AG10803 (cell line): ENCODE measurements at regions not wholly inside any gene's neighbourhood (a gene's known extent, or its start where the extent isn't known, plus 50 kb on each side); places are given as distances from the start of the nearest gene placed in this dataset.

Experiments
- DNase-seq: peaks from one replicate; pipeline ENCODE4 v3.0.0; 2010; ENCODE audit warnings: low read depth
- H3K4me3 ChIP-seq: 2 replicates; pipeline ENCODE4 v1.5.1; 2011; ENCODE audit warnings: mild to moderate bottlenecking, low read length, control low read depth
- TF ChIP-seq, protein P1 (sequence below): conservative IDR thresholded peaks from 2 replicates; pipeline ENCODE4 v1.5.1; 2011; ENCODE audit warnings: mild to moderate bottlenecking, low read length, control low read depth, inconsistent platforms

DNA sequence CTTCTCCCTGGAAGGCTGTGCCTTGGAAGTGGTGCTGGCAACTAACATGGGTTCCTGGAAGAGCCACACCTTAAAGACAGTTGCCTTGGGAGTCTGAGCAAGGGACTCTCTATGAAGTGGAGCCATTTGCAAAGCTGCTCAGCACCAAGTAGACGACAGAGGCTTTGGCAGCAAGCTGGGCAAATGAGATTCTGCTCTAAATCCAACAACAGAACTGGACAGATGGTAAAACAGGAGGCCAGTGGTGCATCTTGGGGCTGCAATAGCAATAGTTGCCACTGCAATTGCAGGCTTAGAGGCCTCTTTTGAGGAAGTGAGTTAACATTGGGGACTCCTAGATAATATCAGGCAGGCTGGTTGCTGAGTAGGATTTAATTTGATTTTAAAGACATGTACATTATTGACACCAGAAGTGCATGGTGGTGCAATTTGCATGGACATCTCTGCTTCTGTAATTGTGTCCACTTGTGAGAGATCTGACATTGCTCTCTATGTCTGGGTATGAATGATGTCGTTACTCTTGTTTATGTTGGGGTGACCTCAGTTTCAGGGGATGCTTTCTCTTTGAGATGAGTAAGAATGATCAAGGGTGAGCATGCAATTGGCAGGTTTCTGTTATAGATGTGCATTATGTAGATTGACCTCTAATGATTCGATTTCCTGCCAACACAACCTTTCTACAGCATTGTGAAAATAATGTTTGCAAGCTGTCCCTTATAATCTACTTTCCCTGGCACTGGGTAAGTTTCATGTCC is 568.3 kb upstream of the MEX3C start:
- no peak overlapping the region for H3K4me3 ChIP-seq
- TF ChIP-seq, protein P1, sequence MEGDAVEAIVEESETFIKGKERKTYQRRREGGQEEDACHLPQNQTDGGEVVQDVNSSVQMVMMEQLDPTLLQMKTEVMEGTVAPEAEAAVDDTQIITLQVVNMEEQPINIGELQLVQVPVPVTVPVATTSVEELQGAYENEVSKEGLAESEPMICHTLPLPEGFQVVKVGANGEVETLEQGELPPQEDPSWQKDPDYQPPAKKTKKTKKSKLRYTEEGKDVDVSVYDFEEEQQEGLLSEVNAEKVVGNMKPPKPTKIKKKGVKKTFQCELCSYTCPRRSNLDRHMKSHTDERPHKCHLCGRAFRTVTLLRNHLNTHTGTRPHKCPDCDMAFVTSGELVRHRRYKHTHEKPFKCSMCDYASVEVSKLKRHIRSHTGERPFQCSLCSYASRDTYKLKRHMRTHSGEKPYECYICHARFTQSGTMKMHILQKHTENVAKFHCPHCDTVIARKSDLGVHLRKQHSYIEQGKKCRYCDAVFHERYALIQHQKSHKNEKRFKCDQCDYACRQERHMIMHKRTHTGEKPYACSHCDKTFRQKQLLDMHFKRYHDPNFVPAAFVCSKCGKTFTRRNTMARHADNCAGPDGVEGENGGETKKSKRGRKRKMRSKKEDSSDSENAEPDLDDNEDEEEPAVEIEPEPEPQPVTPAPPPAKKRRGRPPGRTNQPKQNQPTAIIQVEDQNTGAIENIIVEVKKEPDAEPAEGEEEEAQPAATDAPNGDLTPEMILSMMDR: no peak
- DNase-seq: no peak

DNA sequence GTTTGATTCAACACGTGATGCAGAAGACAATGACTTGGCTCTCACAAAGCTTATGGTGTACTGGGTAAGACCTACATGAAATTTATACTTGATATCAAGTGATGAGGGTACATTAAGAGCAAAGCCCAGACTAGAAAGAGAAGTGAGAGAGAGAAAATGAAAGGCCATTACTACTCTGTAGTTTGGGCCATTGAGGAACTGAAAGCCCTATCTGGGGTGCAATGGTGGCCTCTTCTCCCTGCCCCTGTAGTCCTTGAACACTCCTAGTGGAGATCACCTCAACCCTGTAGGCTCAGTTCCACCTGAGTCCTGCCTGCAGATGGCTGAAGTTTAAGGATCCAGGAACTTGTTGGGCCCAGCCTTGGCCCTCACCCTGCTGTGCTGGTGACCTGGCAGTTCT is 569.8 kb upstream of the MEX3C start:
- no peak for DNase-seq
- no peak overlapping the region for H3K4me3 ChIP-seq
- TF ChIP-seq, protein P1: no peak

DNA sequence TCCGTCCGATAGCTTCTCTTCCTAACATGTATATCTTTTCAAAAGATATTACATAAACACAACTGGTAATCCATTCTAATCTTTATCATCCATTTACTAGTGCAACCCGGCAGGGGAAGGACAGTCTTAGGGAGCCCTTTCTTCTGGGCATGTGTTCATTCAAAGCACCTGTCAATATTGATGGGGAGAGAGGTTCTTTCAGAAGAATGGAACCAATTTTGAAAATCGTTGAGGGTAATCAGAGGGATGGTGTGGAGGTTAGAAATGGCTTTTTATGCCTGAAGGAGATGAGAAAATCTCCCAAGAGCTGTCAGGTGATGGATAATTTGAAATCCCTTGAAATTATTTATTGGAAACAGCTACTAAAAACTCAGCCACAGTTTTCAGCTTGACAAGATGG is 561.9 kb upstream of the DCC start:
- DNase-seq: no peak
- H3K4me3 ChIP-seq: no peak overlapping the region
- TF ChIP-seq, protein P1: no peak

DNA sequence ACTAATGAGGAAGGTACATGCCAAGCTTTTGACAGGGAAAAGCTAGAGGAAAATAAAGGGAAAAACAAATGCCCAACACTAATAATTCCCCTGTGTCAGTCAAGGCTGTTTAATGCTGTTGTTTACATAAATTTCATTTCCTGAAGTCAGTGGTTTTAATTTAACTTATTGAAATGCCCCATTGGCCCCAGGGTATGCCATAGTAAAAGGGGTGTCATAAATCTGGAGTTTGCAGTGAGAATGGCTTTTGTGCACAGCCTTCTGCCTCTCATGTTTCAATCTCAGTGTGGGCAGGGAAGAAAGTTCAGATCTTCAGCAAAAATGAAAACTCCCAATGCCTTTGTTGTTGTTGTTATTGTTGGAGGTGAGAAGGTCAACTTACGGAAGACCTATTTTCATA is 550.1 kb upstream of the DCC start:
- no peak for DNase-seq
- no peak overlapping the region for H3K4me3 ChIP-seq
- TF ChIP-seq, protein P1: no peak

DNA sequence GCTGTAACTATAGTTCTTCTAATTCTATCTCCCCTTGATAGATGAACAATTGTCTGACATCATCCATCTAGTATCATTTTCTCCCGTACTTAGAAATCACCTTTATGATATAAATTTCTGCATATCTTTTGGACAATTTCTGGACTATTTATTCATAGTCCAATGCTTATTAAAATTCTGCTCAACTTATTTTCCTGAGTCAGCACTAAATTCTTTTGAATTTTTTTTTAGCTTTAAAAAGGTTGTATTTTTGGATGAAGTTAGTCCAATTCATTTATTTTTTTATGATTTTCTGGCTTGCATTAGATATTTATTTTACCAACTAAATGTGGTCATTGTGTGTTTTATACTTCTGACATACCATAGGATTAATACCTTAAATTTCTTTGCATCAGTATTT is 538.5 kb upstream of the DCC start:
- H3K4me3 ChIP-seq: no peak overlapping the region
- DNase-seq: no peak
- TF ChIP-seq, protein P1: no peak

DNA sequence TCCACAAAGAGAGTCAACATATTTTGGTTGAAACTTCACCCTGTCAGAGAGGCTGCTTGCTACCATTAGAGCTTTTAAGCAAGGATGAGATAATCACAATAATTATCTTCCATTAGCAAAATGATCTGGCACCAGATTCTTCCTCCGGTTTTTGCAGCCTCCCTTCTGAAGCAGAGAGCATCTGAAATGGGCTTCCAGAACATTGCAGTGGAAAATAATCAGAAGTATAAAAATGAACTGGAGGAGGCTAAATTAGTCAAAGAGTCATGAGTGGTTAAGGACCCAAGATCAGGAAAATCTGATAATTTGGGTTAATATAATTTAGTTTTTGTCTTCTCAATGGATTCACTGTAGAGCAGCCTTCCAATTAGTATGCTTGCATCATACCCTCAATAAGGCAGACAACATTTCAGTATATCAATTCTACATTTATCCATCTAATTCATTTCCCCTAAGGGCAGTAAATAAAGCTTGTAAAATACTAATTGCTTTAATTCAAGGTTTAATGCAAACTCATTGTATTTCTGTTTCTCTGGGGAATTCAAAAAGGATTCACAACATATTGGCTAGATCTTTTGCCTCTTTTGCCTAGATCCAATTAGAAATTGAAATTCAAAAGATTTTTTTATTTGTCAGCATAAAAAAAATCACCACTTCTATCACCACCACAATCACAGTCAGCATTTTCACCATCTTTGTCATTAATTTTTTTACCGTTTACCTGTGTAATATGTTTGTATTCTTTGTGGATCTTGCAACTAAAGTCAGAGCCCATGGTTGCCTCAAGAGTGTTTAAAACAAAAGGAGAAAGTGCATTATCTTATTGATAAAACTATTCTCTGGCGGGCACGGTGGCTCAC is 537.2 kb upstream of the DCC start:
- H3K4me3 ChIP-seq: no peak overlapping the region
- TF ChIP-seq, protein P1: no peak
- DNase-seq: no peak

DNA sequence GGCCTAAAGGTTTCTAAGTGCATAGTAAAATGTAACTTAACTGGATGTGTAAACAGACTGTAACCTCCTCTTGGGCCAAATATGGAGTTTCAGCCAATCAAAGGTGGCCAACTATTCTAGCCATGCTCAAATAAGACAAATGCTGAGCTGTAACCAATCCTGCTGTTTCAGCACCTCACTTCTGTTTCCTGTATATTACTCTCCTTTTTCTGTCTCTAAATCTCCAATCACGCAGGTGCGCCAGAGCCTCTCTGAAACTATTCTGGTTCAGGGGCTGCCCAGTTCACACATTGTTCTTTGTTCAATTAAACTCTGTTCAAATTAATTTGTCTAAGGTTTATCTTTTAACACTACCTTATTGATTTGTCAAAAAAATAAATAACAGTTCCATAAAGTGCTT is 532.7 kb upstream of the DCC start:
- H3K4me3 ChIP-seq: no peak overlapping the region
- DNase-seq: no peak
- TF ChIP-seq, protein P1: no peak
